Peyer's patch (tissue), 4 donors: ENCODE measurements at regions not wholly inside any gene's neighbourhood (a gene's known extent, or its start where the extent isn't known, plus 50 kb on each side); places are given as distances from the start of the nearest gene placed in this dataset.

Source experiments
- DNase-seq, 3 donors: peaks; one replicate each; pipeline ENCODE4 v3.0.0-alpha.2; 2017 to 2019
- H3K27ac ChIP-seq, 4 donors: fragments of 200-600 bp; sonication (generic); one replicate each; pipeline ENCODE4 v1.5.1; 2016 to 2019
- H3K27me3 ChIP-seq, 2 donors: fragments of 200-600 bp; sonication (generic); one replicate each; pipeline ENCODE4 v1.5.1; 2019
- H3K36me3 ChIP-seq, 3 donors: fragments of 200-600 bp; sonication (generic); one replicate each; pipeline ENCODE4 v1.5.1; 2016 to 2019
- H3K4me1 ChIP-seq, 4 donors: fragments of 200-600 bp; sonication (generic); one replicate each; pipeline ENCODE4 v1.5.1; 2016 to 2019
- H3K4me3 ChIP-seq, 4 donors: fragments of 200-600 bp; sonication (generic); 1 replicate in 3 of 4; 2 replicates in 1 of 4; pipeline ENCODE4 v1.5.1; 2016 to 2019; ENCODE audit warnings: mild to moderate bottlenecking in 1 of 4
- H3K9me3 ChIP-seq, 4 donors: fragments of 200-600 bp; sonication (generic); one replicate each; pipeline ENCODE4 v1.5.1; 2016 to 2019; ENCODE audit warnings: mild to moderate bottlenecking in 1 of 4
- CTCF ChIP-seq, 6 experiments: fragments of 450-650 bp in 4 of 6; fragments of 200-600 bp in 2 of 6; sonication (generic) in 1 of 6; IDR thresholded peaks; one replicate each; pipeline ENCODE4 v1.5.1; 2017 to 2019; ENCODE audit warnings: antibody characterized with exemption in 6 of 6, mild to moderate bottlenecking in 3 of 6, moderate library complexity in 1 of 6
- POLR2A ChIP-seq, 2 donors: fragments of 450-650 bp; IDR thresholded peaks; one replicate each; pipeline ENCODE4 v1.5.1; 2017; ENCODE audit warnings: antibody characterized with exemption in 2 of 2, mild to moderate bottlenecking in 2 of 2, moderate library complexity in 2 of 2

- Histone ChIP-seq H3K4me3 (no peak overlapping the region), H3K9me3 (peaks cover 0 to 4% (median 0%) of the 10 kb centered on the region in 4 donors), H3K4me1 (no peaks in the 10 kb centered on the region), H3K36me3 (no peaks in the 10 kb centered on the region), H3K27ac (no peak overlapping the region), H3K27me3 (no peaks in the 10 kb centered on the region)
- no peak for DNase-seq
- TF ChIP-seq POLR2A (IDR thresholded peaks at IDR 0.05): no peak
- TF ChIP-seq CTCF (IDR thresholded peaks at IDR 0.05): no peak
These were observed 89.1 kb upstream of the FOXA2 start for GRCh38 chr20:22673467-22673866.

GRCh38 chr20:22675341-22675740, 91.0 kb upstream of the FOXA2 start:
- Histone ChIP-seq H3K4me1 (no peaks in the 10 kb centered on the region), H3K36me3 (no peaks in the 10 kb centered on the region), H3K27me3 (no peaks in the 10 kb centered on the region), H3K27ac (no peak overlapping the region), H3K4me3 (no peak overlapping the region), H3K9me3 (peaks cover 0 to 8% (median 0%) of the 10 kb centered on the region in 4 donors)
- no peak for DNase-seq
- TF ChIP-seq CTCF (IDR thresholded peaks at IDR 0.05) (no peak), POLR2A (IDR thresholded peaks at IDR 0.05) (no peak)

GRCh38 chr20:22678678-22679077, 94.3 kb upstream of the FOXA2 start:
- no peaks in the 10 kb centered on the region for H3K36me3 ChIP-seq
- H3K4me1 ChIP-seq: no peaks in the 10 kb centered on the region
- peaks cover 0 to 4% (median 0%) of the 10 kb centered on the region in 4 donors for H3K9me3 ChIP-seq
- no peaks in the 10 kb centered on the region for H3K27me3 ChIP-seq
- H3K4me3 ChIP-seq: no peak overlapping the region
- no peak overlapping the region for H3K27ac ChIP-seq
- no peak for TF ChIP-seq CTCF (IDR thresholded peaks at IDR 0.05)
- no peak for TF ChIP-seq POLR2A (IDR thresholded peaks at IDR 0.05)
- no peak for DNase-seq

GRCh38 chr20:22679197-22679596, 94.8 kb upstream of the FOXA2 start:
- Histone ChIP-seq H3K27ac (no peak overlapping the region), H3K4me3 (no peak overlapping the region), H3K27me3 (no peaks in the 10 kb centered on the region), H3K9me3 (peaks cover 0 to 4% (median 0%) of the 10 kb centered on the region in 4 donors), H3K36me3 (no peaks in the 10 kb centered on the region), H3K4me1 (no peaks in the 10 kb centered on the region)
- no peak for TF ChIP-seq POLR2A (IDR thresholded peaks at IDR 0.05)
- TF ChIP-seq CTCF (IDR thresholded peaks at IDR 0.05): no peak
- DNase-seq: no peak

GRCh38 chr20:22680031-22680740, 95.8 kb upstream of the FOXA2 start:
- no peaks in the 10 kb centered on the region for H3K36me3 ChIP-seq
- no peaks in the 10 kb centered on the region for H3K27me3 ChIP-seq
- H3K9me3 ChIP-seq: peaks cover 0 to 4% (median 0%) of the 10 kb centered on the region in 4 donors
- no peaks in the 10 kb centered on the region for H3K4me1 ChIP-seq
- H3K4me3 ChIP-seq: no peak overlapping the region
- no peak overlapping the region for H3K27ac ChIP-seq
- TF ChIP-seq POLR2A (IDR thresholded peaks at IDR 0.05) (no peak), CTCF (IDR thresholded peaks at IDR 0.05) (no peak)
- no peak for DNase-seq
